T-helper 2 cell (primary cell): ENCODE measurements at regions not wholly inside any gene's neighbourhood (a gene's known extent, or its start where the extent isn't known, plus 50 kb on each side); places are given as distances from the start of the nearest gene placed in this dataset.
"Not testable (repeated sequence)": the region's sequence is repeated elsewhere in the genome, so short reads cannot be mapped to it uniquely, and the experiment has no call there.

ENCODE experiments used
- DNase-seq, 5 experiments: peaks; one replicate each; pipeline versions ENCODE4 v3.0.0 to v3.0.0-alpha.2; 2012 to 2022

DNA sequence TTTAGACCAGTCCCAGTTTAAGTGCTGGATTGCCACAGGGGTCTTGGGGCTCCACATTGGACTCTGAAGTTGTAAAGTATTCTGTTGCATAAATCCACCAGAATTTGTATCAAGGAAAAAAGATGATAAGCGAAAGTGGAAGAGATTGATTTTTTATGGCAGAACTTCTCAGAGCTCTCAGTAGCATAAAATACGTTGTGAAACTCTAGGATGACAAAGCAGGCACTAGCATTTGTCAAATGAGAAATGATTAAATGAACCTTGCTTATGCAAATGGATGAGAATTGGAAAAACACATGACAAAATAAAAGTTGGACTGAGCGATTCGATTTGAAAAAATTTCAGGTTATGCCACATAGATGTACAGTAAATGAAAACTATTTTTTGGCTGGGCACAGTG is 253.8 kb upstream of the RAB4A start:
- DNase-seq = no peak

DNA sequence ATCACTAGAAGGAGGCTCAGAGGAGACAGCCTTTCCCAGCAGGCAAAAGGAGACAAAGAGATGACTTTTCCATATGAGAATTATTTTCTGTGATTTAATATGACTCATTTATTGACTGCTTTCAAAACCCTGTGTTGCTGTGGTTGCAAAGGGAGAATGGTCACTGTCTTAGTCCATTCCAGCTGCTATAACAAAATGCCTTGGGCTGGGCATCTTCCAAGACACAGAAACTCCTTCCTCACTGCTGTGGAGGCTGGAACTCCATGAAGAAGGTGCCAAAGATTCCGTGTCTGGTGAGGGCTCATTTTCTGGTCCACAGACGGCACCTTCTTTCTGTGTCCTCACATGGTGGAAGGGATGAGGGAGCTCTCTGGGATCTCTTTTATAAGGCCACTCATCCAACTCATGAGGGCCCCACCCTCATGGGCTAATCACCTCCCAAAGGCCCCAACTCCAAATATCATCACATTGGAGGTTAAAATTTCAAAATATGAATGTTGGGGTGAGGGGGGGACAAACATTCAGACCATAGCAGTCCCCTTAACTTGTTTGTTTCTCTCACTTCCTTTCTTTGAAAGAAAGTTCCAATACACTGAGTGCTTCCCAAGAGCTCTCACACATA is 252.1 kb upstream of the RAB4A start:
- no peak for DNase-seq

DNA sequence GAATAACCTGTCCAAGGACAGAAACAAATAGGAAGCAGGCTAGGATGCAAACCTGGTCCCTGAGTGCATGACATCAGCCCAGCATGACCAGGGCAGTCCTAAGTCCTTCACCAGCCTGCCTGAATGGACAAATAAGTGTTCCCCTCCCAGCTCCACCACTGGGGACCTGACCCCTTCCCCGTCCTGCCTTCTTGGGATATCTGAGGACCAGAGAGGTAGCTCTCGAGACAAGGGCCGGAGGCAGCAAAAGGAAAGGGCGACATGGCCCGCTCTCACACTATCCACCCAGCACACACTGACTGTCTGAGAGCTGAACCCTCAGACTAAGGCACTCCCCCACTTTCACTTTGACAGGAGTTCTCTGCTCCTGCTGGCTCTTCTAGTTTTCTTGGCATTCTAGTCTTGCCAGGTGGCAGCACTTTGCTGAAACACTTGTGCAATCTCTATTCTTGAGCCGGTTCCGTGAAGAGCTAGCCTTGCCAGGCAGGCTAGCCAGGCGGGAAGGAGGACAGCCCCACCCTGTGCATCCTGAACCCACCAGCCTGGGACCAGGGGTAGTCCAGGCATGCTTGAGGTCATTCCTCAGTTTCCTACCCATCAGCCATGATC is 251.1 kb upstream of the RAB4A start:
- DNase-seq = no peak

DNA sequence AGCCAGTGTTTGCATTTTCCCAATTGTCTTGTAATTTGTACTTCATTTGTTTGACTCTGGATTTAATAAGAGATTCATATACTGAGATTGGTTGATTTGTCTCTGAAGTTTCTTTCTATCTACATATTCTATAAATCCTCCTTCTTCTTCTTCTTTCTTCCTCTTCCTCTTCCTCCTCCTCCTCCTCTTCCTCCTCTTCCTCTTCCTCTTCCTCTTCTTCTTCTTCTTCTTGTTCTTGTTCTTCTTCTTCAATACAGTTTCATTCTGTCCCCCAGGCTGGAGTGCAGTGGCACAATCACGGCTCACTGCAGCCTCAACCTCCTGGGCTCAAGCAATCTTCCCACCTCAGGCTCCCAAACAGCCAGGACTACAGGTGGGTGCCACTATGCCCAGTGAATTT is 249.9 kb upstream of the RAB4A start:
- not testable (repeated sequence) for DNase-seq

DNA sequence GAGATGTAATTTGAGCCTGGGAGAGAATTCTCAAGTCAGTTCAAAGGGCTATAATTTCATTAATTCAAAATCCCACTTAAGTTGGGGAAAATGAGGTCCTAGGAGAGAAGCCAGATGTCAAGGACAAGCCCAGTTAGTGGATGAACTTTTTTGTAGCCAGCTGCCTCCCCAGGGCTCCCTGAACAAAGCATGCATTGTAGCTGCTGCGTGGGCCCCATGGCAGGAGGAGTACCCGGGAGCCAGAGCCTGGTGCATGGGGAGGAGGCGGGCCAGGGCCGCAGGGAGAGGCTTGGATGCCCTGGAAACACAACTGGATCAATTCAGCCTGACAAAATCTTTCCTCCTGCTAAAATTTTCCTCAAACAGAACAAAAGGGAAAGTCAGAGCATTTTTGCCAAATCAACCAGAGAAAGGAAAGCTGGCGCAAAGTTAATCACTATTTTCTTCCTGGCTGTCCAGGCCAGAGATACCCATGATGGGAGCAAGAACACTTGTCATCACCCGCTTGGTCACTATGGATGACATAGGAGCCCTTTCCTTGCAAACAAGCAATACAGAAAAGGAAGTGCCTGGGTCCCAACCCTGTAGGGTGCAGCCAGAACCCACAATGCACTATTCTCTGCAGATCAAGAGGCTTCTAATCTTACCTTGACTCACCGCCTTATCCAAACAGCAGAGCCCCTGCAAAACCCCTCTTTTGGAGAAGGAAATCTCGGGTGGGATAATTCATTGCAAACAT is 248.1 kb upstream of the RAB4A start:
- DNase-seq = no peak

DNA sequence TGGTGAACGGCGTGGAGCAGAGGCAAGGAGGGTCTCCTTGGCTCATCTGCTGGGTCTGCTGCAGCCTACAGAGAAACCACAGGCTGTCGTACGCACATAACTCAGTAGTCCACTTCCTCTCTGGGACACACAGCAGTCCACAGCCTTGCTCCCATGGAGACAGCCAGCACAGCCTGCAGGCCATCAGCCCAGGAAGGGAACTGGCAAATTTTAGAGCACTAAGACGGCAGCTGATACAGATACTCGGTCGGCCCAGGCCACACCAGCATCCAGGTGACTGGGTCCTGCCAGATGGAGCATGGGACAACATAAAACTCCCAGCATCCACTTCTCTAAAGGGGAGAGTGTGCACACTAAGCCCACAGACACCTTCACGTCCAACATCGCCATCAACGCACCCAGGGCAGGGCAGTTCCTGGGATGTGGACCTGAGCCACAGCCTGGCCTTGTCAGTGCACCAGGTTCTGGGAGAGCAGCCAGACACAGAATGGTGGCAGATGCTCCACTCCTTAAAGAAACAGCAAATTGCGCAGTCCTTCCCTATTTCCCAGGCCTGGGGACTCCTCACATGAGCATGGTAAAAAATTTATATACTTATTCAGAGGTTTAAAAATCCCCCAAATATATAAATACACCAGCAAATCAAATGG is 247.1 kb upstream of the RAB4A start:
- no peak for DNase-seq

DNA sequence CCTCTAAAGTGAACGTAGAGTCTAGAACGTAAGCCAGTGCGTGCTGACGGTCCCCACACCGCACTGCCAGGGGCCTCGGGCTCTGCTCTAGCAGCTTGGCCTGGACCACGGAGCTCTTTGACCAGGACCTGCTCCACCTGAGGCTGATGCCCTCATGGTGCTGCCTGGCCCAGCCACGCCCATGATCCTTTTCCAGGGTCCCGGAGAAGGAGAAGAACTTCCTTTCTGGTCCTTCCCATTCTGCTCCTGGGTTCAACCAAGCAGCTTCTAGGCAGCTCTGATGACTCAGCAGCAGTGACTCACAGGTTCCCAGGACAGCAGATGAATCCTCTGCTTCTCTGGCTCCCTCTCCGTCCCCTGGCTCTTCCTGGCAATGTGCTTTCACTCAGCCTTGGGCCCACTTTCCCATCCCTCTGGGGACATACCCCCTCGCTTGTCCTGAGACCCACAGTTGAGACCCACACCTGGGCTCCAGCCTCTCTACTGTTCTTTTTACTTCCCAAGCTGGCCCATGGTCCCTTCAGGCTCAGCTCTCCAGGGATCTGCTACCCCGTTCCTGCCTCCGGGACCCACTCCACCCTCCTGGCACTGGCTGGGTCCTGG is 246.3 kb upstream of the RAB4A start:
- no peak for DNase-seq

DNA sequence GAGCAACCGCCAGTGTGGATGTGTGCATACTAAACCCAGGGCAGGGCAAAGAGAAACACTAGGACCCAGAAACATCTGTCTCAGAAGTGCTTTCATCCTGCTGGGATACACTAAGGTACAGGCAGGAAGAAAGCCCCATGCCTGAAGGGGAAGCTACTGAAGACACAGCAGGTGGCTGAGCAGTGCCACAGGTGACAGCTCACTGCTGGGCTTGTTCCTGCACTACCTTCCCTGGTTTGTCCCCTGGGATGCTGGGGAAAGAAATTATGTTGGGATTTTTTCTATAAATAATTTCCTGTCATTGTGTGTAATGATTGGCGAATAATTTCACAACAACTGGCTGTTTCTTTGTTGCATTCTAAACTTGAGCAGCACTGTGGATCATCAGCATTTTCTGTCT is 245.3 kb upstream of the RAB4A start:
- no peak for DNase-seq

DNA sequence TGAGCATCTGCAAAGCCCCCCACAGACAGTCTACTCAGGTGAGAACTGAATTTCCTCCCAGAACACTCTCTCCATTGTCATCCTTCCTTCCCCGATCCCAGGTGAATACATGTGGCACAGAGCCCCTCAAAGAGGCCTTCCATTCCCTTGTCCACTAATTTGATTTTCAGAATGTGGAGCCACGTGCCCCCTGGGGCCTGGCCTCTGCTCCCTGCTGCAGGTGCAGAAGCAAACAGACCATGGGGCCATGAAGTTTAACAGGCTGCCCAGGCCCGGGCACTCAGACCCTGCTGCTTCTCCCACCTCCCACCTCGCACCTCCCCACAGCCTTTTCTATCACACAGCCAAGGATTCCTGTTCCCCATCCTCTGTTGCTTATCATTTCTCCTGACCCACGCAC is 243.8 kb upstream of the RAB4A start:
- no peak for DNase-seq

DNA sequence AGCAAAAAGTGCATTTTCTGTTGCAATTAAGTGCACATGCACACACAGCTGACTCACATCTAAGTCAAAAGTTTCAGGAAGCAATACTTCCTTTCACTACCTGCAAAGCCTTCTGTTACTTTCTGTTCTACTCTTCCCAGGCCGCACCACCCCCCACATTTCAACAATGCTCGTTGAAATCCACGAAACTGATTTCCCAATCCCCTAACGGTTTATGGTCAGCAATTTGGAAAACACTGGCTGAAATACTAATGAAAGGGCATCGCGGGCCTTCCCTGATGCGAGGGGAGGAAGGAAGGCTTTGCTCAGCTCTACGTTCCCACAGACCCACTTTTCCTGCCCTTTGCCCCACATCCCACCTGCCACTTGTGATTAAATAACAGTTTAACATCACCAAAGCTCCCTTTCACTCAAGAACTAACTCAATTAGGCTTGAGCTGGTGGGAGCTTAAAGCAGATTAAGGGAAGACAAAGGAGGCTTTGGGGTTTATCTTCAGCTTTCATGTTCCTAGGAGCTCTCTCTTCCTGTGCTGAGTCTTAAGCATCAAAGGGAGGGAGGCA is 243.2 kb upstream of the RAB4A start:
- peak in 1 of 5 experiments; percentile 70 for DNase-seq

DNA sequence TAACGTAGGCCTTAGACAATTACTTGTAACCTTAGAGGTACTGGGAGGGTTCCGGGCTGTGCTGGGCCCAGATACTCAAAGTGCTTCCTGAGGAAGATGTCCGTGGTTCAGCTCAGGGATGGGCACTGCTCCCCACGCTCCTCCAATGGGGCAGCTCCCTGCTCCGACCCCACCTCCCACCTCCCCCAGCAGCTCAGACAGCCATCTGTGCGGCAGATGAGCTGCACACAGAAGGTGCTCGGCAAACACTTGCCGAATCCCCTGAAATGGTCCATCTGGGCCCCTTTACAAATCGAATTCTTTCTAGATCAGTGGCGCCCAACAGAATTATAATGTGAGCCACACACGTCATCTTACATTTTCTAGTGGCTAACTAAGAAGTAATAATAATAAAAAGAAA is 242.4 kb upstream of the RAB4A start:
- no peak for DNase-seq

DNA sequence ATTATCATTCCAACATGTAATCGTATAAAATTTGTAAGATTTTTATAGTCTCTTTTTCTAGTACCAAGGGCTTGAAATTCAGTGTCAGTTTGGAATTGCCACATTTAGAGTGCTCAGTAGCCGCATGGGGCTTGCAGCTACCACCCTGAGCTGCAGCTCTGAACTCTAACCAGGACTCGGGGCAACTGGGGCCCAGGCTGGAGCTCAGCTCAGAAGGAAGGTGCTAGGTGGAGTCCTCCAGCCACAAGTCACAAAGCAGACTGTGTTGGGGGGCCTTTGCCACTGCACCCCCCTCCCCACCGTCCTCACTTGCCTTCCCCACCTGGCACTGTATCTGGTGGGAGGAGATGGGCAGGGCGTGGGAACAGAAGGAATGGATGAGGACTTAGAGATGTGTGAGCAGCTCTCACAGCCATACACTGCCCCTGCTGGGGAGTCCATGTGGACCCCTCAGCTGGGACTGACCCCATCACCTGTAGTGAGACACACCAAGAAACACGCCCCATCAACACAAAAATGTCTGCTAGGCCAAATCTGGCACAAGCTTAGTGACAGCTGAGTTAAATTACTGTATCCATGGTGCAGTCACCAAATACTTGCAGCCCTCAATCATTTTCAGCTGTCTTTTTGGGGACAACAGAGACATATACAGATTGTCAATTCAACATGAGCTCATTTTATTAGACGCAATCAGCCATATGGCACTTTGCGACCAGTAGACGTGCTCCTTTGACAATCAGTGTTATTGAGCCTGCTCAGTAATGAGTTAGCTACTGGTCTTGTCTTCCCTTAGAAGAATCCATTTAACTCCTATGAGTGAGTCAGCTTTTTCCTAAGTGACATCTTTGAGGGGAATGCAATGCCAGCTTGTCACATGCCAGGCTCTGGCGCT is 241.7 kb upstream of the RAB4A start:
- no peak for DNase-seq

DNA sequence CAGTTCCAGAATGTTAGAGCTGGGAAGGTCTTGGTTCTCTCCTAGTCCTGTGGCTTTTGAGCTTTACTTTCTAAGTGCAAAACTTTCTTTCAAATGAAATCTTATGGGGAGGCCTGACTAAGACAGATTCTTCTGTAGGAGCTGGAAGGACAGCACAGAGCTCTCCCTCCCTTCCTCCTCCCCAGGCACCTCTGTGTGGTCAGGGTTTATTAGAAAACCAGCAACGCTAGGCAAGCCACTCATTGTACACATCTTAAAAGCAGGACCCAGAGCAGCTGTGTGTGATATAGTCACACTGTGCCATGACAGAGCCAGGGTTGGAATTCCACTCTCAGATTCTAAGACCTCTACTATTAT is 241.1 kb upstream of the RAB4A start:
- DNase-seq = no peak

DNA sequence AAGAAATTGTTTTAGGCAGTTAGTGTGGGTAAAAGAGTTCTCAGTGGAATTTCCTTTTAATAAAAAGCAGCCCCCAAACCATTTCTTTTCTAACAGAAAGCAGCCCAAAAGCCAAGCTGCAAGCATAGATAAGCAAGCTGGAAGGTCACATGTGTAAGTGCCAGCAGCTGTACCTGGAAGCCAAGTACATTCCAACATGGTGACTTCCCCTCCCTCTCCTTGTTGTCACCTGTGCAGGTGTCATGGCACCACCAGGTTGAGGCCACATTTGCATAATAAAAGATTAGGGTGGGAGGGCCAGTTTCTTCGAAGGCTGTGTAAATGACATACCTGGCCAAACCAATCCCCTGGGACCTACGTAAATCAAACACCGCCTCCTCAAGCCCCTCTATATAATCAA is 240.3 kb upstream of the RAB4A start:
- DNase-seq = no peak

DNA sequence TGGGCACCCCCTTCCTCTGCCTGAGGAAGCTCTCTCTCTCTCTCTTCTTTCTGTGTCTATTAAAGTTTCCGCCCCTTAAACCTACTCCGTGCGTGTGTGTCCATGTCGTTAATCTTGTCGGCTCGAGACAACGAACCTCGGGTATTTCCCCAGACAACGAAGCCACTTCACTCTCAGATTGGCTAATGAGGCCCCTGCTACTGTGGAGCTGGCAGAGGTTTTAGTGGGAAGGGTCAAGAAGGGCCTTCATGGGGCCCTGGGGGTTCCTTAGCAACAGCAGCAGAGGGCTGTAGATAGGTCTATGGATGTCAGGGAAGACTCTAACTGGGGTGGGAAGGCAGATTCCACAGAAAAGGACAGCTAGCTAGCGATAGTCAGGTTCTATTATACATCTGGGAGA is 239.8 kb upstream of the RAB4A start:
- no peak for DNase-seq

DNA sequence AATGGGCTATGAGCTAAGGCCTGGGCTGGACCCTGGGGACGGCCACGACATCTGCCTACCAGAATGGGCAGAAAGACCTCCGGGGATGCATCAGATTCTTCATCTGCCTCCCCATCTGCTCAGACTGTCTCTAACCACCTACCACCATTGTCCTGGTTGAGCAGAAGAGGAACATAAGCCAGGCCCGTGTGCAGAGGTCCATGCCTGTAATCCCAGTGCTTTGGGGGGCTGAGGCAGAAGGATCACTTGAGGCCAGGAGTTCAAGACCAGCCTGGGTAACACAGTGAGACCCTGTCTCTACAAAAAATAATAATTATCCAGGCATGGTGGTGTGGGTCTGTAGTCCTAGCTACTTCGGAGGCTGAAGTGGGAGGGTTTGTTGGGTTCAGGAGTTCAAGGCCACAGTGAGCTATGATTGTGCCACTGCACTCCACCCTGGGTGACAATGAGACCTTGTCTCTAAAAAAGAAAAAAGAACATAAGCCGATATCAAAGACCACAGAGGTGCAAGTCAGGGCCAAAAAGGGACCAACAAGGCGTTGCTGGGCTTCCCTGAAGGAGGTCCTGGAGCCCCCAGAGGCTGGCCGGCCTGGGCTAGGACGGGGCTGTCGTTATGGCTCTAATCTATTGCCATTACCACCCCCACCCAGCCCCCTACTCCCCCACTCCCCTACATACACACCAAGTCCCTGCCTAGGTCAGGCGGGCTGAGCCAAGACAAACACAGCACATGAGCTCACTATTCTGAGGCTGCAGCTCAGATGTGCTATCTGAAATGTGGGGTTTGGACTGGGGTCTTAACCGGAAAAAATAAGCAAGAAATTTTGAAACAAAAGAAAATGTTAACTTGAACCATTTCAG is 239.2 kb upstream of the RAB4A start:
- DNase-seq = no peak

DNA sequence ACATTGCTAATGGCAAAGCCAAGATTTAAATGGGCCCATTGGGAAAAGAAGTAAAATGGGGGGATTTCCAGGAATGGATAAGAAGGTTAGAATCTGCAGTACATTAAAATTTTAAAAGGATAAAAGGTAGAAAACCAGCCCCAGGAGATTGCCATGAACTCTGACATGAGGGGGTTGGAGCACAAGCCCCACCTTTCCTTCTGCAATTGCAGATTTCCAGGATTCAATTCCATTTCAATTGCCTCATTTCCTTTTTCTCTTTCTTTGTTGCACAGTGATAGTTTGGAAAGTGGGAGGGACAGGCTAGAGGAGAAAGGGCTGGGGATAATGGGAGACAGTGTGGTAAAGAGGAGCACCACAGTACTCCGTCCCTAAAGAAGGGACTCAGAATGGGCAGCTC is 238.5 kb upstream of the RAB4A start:
- no peak for DNase-seq

DNA sequence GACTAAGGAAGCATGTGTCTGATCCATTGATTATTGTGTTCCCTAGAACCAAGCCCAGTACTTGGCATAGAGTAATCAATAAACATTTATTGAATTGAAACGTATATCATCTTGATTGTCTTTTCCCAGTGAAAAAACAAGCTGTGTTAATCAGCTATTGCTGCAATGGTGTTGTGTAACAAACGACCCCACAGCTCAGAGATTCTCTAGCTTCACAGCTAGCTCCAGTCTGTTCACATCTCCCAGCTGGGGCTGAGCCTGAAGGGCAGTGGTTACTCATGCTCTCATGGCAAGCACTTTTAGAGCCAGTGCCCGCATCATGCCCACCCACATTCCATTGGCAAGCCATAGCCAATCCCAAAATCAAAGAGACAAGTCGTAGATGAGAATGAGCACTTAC is 237.4 kb upstream of the RAB4A start:
- DNase-seq = no peak

DNA sequence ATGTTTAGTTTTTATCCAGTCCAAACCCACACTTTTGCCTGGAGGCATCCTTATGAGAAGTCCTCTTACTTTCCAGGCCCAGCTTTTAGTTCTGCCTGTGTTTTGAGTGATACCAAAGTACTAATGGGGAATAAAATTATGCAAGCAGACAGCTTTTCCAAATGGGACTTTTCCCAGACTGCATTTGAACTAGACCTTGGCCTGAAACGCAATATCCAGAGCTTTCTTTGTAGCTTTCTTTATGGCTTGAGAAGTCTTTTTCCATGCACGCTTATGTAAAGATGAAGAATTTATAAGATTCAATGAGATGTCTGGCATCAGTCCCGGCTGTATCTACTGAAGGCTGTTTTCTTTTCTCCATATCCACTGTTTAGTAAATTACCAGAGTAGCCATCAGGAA is 236.6 kb upstream of the RAB4A start:
- DNase-seq = no peak

DNA sequence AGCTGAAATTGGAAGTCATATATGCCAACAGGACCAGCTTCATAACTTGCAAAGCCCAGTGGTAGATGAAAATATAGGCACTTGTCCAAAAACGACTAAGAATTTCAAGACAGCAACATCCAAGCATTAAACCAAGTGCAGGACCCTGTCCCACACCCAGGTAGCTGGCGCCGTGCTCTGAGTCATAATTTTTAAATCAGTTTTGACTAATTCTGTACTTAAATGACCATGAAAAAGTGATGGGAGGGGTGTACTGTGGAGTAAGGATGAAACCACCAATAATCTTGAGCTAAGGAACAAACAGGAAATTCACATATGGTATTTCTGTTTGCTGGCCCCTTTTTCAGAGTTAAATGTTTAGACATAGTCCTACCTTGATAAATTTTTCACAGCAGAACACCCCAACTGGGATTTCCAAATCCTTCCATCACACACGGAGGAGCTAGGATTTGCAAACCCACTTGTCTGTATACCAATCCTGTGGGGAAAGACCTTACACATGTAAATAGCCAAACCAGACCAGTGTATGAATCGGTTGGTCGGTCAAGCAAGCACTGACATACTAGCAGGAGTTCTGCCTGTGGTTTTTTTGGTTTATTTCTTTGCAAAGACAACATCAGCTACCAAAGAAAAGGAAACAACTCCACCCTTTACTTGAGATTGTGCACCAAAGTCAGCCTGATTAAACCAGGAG is 235.7 kb upstream of the RAB4A start:
- DNase-seq = peak in 1 of 5 experiments; percentile 61

DNA sequence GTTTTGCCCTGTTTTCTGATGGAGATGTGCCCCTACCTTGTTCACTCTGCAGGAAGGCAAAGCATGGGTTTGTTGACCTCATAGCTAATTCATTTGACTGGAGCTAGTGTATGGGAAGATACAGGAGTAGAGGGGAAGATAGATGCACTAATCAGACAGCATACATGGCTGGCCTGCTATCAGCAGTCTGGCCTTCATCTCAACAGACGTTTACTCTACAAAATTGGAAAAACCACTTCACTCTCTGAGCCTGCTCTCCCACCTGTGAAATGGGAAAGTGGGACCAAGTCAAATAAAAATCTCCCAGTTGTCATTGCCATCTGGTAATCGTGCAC is 235.2 kb upstream of the RAB4A start:
- no peak for DNase-seq
